ENCODE measurements at regions not wholly inside any gene's neighbourhood (a gene's known extent, or its start where the extent isn't known, plus 50 kb on each side); places are given as distances from the start of the nearest gene placed in this dataset.
"Not testable (repeated sequence)": the region's sequence is repeated elsewhere in the genome, so short reads cannot be mapped to it uniquely, and the experiment has no call there.

GRCh38 chr20:29324516-29325303 lies 1932.8 kb upstream of the DEFB115 start:
- not testable (repeated sequence) for TF ChIP-seq CTCF (IDR thresholded peaks at IDR 0.05); REST (IDR thresholded peaks at IDR 0.05; ENCODE audit: low read depth, low read length)
